IPS-20b (cell line): ENCODE measurements at regions not wholly inside any gene's neighbourhood (a gene's known extent, or its start where the extent isn't known, plus 50 kb on each side); places are given as distances from the start of the nearest gene placed in this dataset.
"Not testable (repeated sequence)": the region's sequence is repeated elsewhere in the genome, so short reads cannot be mapped to it uniquely, and the experiment has no call there.

ENCODE experiments used
- H3K27ac ChIP-seq: one replicate; pipeline ENCODE4 v1.5.1; 2013; ENCODE audit warnings: low read length
- H3K27me3 ChIP-seq: 2 replicates; pipeline ENCODE4 v1.6.1; 2013; ENCODE audit warnings: mild to moderate bottlenecking, low read length, inconsistent platforms; ENCODE audit not compliant: insufficient read depth
- H3K36me3 ChIP-seq: 2 replicates; pipeline ENCODE4 v1.6.1; 2013; ENCODE audit warnings: low read depth, mild to moderate bottlenecking, inconsistent platforms, low read length, moderate library complexity; ENCODE audit not compliant: insufficient read depth
- H3K4me1 ChIP-seq: 2 replicates; pipeline ENCODE4 v1.6.1; 2013; ENCODE audit warnings: mild to moderate bottlenecking, control low read depth, inconsistent platforms, low read length, moderate library complexity; ENCODE audit not compliant: insufficient read depth
- H3K4me3 ChIP-seq: 2 replicates; pipeline ENCODE4 v1.5.1; 2013; ENCODE audit warnings: mild to moderate bottlenecking, low read length, inconsistent platforms
- H3K9ac ChIP-seq: 2 replicates; pipeline ENCODE4 v1.6.1; 2013; ENCODE audit warnings: low read depth, mild to moderate bottlenecking, inconsistent platforms, low read length, moderate library complexity
- H3K9me3 ChIP-seq: 2 replicates; pipeline ENCODE4 v1.6.1; 2013; ENCODE audit warnings: mild to moderate bottlenecking, low read depth, low read length, inconsistent platforms; ENCODE audit not compliant: insufficient read depth

DNA sequence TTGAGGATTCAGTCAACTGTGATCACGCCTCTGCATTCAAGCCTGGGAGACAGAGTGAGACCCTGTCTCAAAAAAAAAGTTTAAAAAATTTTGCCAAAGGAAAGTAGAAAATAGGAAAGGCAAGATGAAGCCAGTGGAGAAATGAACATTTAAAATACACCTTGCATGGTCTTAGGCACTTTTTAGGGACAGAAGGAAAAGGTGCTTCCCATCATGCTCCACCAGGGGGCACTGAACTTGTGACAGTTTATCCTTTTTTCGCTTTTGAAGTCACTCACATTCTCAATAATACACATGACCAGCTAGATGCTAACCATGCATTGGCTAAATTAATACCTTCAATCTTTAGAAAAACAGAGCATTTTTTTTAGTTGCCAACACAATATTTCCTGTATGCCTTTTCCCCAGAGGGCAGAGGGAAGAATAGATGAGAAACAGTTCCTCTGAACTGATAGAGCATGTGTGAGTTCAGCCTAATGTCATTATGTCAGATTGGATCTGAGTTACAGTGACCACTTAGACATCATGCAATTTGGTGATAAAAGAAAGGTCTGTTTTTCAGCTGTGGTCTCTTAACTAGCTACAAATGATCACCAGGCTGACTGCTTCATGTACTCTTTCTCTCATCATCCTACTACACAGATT is 221.8 kb upstream of the SSTR1 start:
- Histone ChIP-seq H3K9ac (no peak overlapping the region), H3K27ac (no peak overlapping the region), H3K4me1 (peaks cover 7% of the 10 kb centered on the region; the same call in 1 of the 2 replicates), H3K27me3 (no peaks in the 10 kb centered on the region), H3K4me3 (no peak overlapping the region), H3K9me3 (peaks cover 14% of the 10 kb centered on the region), H3K36me3 (no peaks in the 10 kb centered on the region)

DNA sequence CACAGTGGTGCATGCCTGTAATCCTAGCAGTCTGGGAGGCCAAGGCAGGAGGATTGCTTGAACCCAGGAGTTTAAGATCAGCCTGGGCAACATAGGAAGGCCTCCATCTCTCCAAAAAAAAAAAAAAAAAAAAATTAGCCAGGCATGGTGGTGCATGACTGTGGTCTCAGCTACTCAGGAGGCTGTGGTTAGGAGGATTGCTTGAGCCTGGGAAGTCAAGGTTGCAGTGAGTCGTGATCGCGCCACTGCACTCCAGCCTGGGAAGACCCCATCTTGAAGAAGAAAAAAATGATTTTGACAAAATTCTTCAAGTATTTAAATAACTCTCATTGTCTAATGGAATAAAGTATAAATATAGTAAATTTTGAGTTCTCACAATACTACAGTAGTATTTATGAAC is 219.2 kb upstream of the SSTR1 start:
- peaks cover 25% of the 10 kb centered on the region; the same call in 1 of the 2 replicates for H3K4me1 ChIP-seq
- no peak overlapping the region for H3K4me3 ChIP-seq

GRCh38 chr14:37991027-37991426 is 216.7 kb upstream of the SSTR1 start:
- H3K9me3 ChIP-seq = no peaks in the 10 kb centered on the region
- H3K4me3 ChIP-seq = no peak overlapping the region
- no peak overlapping the region for H3K9ac ChIP-seq
- no peak overlapping the region for H3K27ac ChIP-seq
- peaks cover 35% of the 10 kb centered on the region; the same call in 1 of the 2 replicates for H3K4me1 ChIP-seq
- H3K36me3 ChIP-seq = no peaks in the 10 kb centered on the region
- H3K27me3 ChIP-seq = no peaks in the 10 kb centered on the region

More for the DNA sequence above, 219.2 kb upstream of the SSTR1 start:
- no peaks in the 10 kb centered on the region for H3K9me3 ChIP-seq
- H3K9ac ChIP-seq = no peak overlapping the region
- H3K27ac ChIP-seq = no peak overlapping the region
- H3K36me3 ChIP-seq = no peaks in the 10 kb centered on the region
- H3K27me3 ChIP-seq = no peaks in the 10 kb centered on the region

DNA sequence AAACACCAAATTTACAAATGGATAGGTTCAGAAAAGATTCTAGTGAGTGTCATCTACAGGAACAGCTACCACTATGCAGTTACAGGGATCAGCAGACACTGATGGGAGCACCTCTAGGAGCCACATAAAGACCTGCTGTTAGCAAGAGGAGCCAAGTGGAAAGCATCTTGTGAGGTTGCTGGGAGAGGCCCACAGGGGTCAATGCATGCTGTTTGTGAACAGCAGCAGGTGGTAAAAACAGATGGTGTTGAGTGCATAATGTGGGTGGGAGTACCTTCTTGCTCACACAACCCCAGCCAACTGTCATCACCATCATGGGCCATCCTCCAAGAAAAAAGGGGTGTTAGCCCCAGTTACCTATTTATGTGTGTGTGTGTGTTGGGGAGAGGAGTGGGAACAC is 215.2 kb upstream of the SSTR1 start:
- no peak overlapping the region for H3K9ac ChIP-seq
- peaks cover 35% of the 10 kb centered on the region; the same call in 1 of the 2 replicates for H3K4me1 ChIP-seq
- H3K27ac ChIP-seq = no peak overlapping the region
- no peaks in the 10 kb centered on the region for H3K27me3 ChIP-seq
- no peak overlapping the region for H3K4me3 ChIP-seq
- no peaks in the 10 kb centered on the region for H3K36me3 ChIP-seq
- no peaks in the 10 kb centered on the region for H3K9me3 ChIP-seq

GRCh38 chr14:37994846-37995372 is 212.8 kb upstream of the SSTR1 start:
- H3K4me1 ChIP-seq = peaks cover 28% of the 10 kb centered on the region; the same call in 1 of the 2 replicates

GRCh38 chr14:37997017-37997416 is 210.7 kb upstream of the SSTR1 start:
- Histone ChIP-seq H3K4me3 (no peak overlapping the region), H3K4me1 (peaks cover 36% of the 10 kb centered on the region; the same call in 1 of the 2 replicates), H3K27me3 (no peaks in the 10 kb centered on the region), H3K9me3 (no peaks in the 10 kb centered on the region), H3K9ac (no peak overlapping the region), H3K27ac (no peak overlapping the region), H3K36me3 (no peaks in the 10 kb centered on the region)

More at GRCh38 chr14:37994846-37995372, 212.8 kb upstream of the SSTR1 start:
- no peak overlapping the region for H3K4me3 ChIP-seq
- H3K9ac ChIP-seq = peak overlapping the region; percentile 46; the same call in 1 of the 2 replicates
- H3K27me3 ChIP-seq = no peaks in the 10 kb centered on the region
- no peaks in the 10 kb centered on the region for H3K36me3 ChIP-seq
- peak overlapping the region; percentile 62 for H3K27ac ChIP-seq
- H3K9me3 ChIP-seq = no peaks in the 10 kb centered on the region

DNA sequence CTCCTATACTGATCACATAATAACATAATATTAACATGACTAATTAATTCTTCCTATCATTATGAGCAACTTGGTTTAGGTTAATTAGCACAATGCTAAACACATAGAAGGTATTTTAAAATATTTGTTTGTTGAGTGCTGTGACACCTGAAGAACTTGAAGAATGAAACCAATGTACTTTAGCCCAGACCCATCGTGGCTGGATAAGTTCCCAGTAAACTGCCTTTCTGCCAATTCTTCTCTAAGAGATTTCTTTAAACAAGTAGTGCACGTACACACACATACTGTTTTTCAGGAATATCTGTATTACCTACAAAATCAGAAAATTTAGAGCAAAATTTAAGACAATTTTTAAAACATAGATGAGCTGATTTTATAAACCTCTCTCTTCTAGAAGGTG is 207.4 kb upstream of the SSTR1 start:
- no peak overlapping the region for H3K4me3 ChIP-seq
- no peaks in the 10 kb centered on the region for H3K36me3 ChIP-seq
- no peak overlapping the region for H3K9ac ChIP-seq
- H3K4me1 ChIP-seq = peaks cover 32% of the 10 kb centered on the region; the same call in 1 of the 2 replicates
- no peak overlapping the region for H3K27ac ChIP-seq
- no peaks in the 10 kb centered on the region for H3K9me3 ChIP-seq
- H3K27me3 ChIP-seq = no peaks in the 10 kb centered on the region

DNA sequence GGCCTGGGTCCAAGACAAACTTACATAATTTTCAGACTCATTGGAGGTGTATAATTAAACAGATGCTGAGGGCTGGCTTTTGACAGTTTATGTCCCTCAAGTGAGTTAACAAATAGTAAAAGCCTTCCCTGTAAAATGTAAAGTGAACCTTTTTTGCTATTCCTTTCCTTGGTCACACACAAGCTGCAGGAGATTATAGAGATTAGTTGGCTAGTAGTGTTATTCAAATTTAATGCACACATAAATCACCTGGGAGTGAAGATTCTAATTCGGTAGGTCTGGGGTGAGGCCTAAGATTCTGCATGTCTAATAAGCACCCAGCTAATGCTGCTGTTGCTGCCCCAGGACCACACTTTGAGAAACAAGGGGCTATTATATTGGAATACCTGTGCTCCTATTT is 206.2 kb upstream of the SSTR1 start:
- H3K36me3 ChIP-seq = no peaks in the 10 kb centered on the region
- H3K27me3 ChIP-seq = no peaks in the 10 kb centered on the region
- H3K27ac ChIP-seq = no peak overlapping the region
- no peaks in the 10 kb centered on the region for H3K9me3 ChIP-seq
- no peak overlapping the region for H3K9ac ChIP-seq
- peaks cover 27% of the 10 kb centered on the region; the same call in 1 of the 2 replicates for H3K4me1 ChIP-seq
- H3K4me3 ChIP-seq = no peak overlapping the region

GRCh38 chr14:38003746-38004609 is 203.7 kb upstream of the SSTR1 start:
- Histone ChIP-seq H3K36me3 (no peaks in the 10 kb centered on the region), H3K27ac (no peak overlapping the region), H3K4me1 (peaks cover 27% of the 10 kb centered on the region; the same call in 1 of the 2 replicates), H3K4me3 (no peak overlapping the region), H3K9me3 (no peaks in the 10 kb centered on the region), H3K27me3 (no peaks in the 10 kb centered on the region), H3K9ac (no peak overlapping the region)

GRCh38 chr14:38004610-38004879 is 203.2 kb upstream of the SSTR1 start:
- Histone ChIP-seq H3K36me3 (no peaks in the 10 kb centered on the region), H3K9ac (no peak overlapping the region), H3K27ac (no peak overlapping the region), H3K9me3 (no peaks in the 10 kb centered on the region), H3K27me3 (no peaks in the 10 kb centered on the region), H3K4me3 (no peak overlapping the region), H3K4me1 (peaks cover 27% of the 10 kb centered on the region; the same call in 1 of the 2 replicates)

GRCh38 chr14:38011156-38011555 is 196.5 kb upstream of the SSTR1 start:
- H3K9ac ChIP-seq, H3K36me3 ChIP-seq: not testable (repeated sequence)
- H3K9me3 ChIP-seq = peaks cover 42% of the 10 kb centered on the region

GRCh38 chr14:38012056-38012455 is 195.6 kb upstream of the SSTR1 start:
- Histone ChIP-seq H3K27me3 (no peaks in the 10 kb centered on the region), H3K27ac (no peak overlapping the region), H3K4me3 (no peak overlapping the region), H3K36me3 (peaks cover 6% of the 10 kb centered on the region; the same call in 1 of the 2 replicates), H3K9ac (no peak overlapping the region), H3K4me1 (no peaks in the 10 kb centered on the region), H3K9me3 (peaks cover 42% of the 10 kb centered on the region)

More at GRCh38 chr14:38011156-38011555, 196.5 kb upstream of the SSTR1 start:
- H3K27ac ChIP-seq, H3K27me3 ChIP-seq, H3K4me3 ChIP-seq, H3K4me1 ChIP-seq: not testable (repeated sequence)
